ENCODE measurements at regions not wholly inside any gene's neighbourhood (a gene's known extent, or its start where the extent isn't known, plus 50 kb on each side); places are given as distances from the start of the nearest gene placed in this dataset.
"Not testable (repeated sequence)": the region's sequence is repeated elsewhere in the genome, so short reads cannot be mapped to it uniquely, and the experiment has no call there.

DNA sequence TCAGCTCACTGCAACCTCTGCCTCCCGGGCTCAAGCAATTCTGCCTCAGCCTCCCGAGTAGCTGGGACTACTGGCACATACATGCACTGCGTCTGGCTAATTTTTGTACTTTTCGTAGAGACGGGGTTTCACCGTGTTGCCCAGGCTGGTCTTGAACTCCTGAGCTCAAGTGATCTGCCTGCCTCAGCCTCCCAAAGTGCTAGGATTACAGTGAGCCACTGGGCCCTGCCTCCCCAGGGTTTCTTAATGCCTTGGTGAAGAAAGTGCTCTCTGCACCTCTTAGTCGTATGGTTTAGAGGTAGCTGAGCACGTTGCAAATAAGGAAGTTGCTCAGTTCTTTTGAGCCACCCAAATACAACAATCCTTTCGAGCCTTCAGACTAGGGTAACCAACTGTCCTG lies 1098.5 kb downstream of the TBC1D22A start:
- TF ChIP-seq, protein P1, sequence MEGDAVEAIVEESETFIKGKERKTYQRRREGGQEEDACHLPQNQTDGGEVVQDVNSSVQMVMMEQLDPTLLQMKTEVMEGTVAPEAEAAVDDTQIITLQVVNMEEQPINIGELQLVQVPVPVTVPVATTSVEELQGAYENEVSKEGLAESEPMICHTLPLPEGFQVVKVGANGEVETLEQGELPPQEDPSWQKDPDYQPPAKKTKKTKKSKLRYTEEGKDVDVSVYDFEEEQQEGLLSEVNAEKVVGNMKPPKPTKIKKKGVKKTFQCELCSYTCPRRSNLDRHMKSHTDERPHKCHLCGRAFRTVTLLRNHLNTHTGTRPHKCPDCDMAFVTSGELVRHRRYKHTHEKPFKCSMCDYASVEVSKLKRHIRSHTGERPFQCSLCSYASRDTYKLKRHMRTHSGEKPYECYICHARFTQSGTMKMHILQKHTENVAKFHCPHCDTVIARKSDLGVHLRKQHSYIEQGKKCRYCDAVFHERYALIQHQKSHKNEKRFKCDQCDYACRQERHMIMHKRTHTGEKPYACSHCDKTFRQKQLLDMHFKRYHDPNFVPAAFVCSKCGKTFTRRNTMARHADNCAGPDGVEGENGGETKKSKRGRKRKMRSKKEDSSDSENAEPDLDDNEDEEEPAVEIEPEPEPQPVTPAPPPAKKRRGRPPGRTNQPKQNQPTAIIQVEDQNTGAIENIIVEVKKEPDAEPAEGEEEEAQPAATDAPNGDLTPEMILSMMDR (CRISPR knock-in tag; IDR thresholded peaks at IDR 0.05): not testable (repeated sequence)
- TF ChIP-seq, protein P2, sequence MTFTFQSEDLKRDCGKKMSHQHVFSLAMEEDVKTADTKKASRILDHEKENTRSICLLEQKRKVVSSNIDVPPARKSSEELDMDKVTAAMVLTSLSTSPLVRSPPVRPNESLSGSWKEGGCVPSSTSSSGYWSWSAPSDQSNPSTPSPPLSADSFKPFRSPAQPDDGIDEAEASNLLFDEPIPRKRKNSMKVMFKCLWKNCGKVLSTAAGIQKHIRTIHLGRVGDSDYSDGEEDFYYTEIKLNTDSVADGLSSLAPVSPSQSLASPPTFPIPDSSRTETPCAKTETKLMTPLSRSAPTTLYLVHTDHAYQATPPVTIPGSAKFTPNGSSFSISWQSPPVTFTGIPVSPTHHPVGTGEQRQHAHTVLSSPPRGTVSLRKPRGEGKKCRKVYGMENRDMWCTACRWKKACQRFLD (CRISPR knock-in tag; IDR thresholded peaks at IDR 0.05; ENCODE audit: borderline replicate concordance): not testable (repeated sequence)

Measured in HepG2 (cell line).